ENCODE measurements at regions not wholly inside any gene's neighbourhood (a gene's known extent, or its start where the extent isn't known, plus 50 kb on each side); places are given as distances from the start of the nearest gene placed in this dataset.

GRCh38 chr20:40459299-40459698 is 229.7 kb downstream of the MAFB start:
- TF ChIP-seq CTCF (IDR thresholded peaks at IDR 0.05; ENCODE audit: insufficient read depth, low read length) (no peak), REST (IDR thresholded peaks at IDR 0.05; ENCODE audit: insufficient replicate concordance, low read depth) (no peak), POLR2AphosphoS5 (IDR thresholded peaks at IDR 0.05; ENCODE audit: low read depth) (no peak), SPI1 (IDR thresholded peaks at IDR 0.05; ENCODE audit: borderline replicate concordance, low read depth) (no peak), GABPA (IDR thresholded peaks at IDR 0.05; ENCODE audit: low read depth) (no peak)
